Lung (tissue), 11 donors: ENCODE measurements at regions not wholly inside any gene's neighbourhood (a gene's known extent, or its start where the extent isn't known, plus 50 kb on each side); places are given as distances from the start of the nearest gene placed in this dataset.

Experiments used
- ATAC-seq: fragments of 200-7000 bp; cut with Tn5 transposase; one replicate; pipeline ENCODE4 v1.9.1; 2020; ENCODE audit warnings: moderate number of reproducible peaks; ENCODE audit not compliant: insufficient read depth, low FRiP score
- DNase-seq, 3 donors: peaks; one replicate each; pipeline ENCODE4 v3.0.0-alpha.2; 2013 to 2017
- H3K27ac ChIP-seq, 2 donors: one replicate each; pipeline ENCODE4 v1.5.1; 2013; ENCODE audit warnings: mild to moderate bottlenecking in 2 of 2, moderate library complexity in 2 of 2, control low read depth in 1 of 2, inconsistent platforms in 1 of 2, low read depth in 1 of 2, low read length in 1 of 2
- H3K27me3 ChIP-seq, 3 donors: one replicate each; pipeline ENCODE4 v1.5.1; 2013; ENCODE audit warnings: low read length in 2 of 3; ENCODE audit not compliant: control insufficient read depth in 3 of 3, insufficient read depth in 3 of 3
- H3K36me3 ChIP-seq, 4 donors: one replicate each; pipeline ENCODE4 v1.5.1; 2013; ENCODE audit warnings: low read length in 4 of 4, mild to moderate bottlenecking in 1 of 4, moderate library complexity in 1 of 4; ENCODE audit not compliant: control insufficient read depth in 4 of 4, insufficient read depth in 4 of 4
- H3K4me1 ChIP-seq, 5 donors: one replicate each; pipeline ENCODE4 v1.5.1; 2013; ENCODE audit warnings: low read length in 5 of 5, mild to moderate bottlenecking in 2 of 5, moderate library complexity in 1 of 5; ENCODE audit not compliant: control insufficient read depth in 5 of 5, insufficient read depth in 5 of 5
- H3K4me3 ChIP-seq: one replicate; pipeline ENCODE4 v1.5.1; 2013; ENCODE audit warnings: mild to moderate bottlenecking, control low read depth, moderate library complexity
- H3K9ac ChIP-seq, 2 donors: one replicate each; pipeline ENCODE4 v1.5.1; 2013; ENCODE audit warnings: low read length in 2 of 2, control low read depth in 1 of 2; ENCODE audit not compliant: insufficient read depth in 1 of 2
- H3K9me3 ChIP-seq, 4 donors: one replicate each; pipeline ENCODE4 v1.5.1; 2013; ENCODE audit warnings: low read length in 3 of 4, mild to moderate bottlenecking in 1 of 4, moderate library complexity in 1 of 4; ENCODE audit not compliant: control insufficient read depth in 4 of 4, insufficient read depth in 3 of 4
- WGBS, 2 donors: extraction: QIAGEN DNeasy Blood & Tissue Kit; methylation state at CpG; one replicate each; pipeline ENCODE4 v1.1.7; 2013; 5-methylcytosine and 5-hydroxymethylcytosine counted together
- TF ChIP-seq, protein P1 (sequence below): IDR thresholded peaks from 2 replicates; pipeline ENCODE4 v1.5.1; 2012; ENCODE audit warnings: mild to moderate bottlenecking; ENCODE audit errors: control extremely low read depth, extremely low read depth
- donor health status: control.
- donor health status: control.
- donor health status: Bipolar disorder and iron deficiency.
- donor health status: healthy.
- donor health status: DM: yes; HTN: yes; CAD: no.

GRCh38 chr2:6704077-6704476 lies 161.6 kb downstream of the CMPK2 start:
- H3K9ac ChIP-seq, result no peak overlapping the region
- H3K27me3 ChIP-seq, result no peaks in the 10 kb centered on the region
- H3K9me3 ChIP-seq, result peaks cover 0 to 11% (median 0%) of the 10 kb centered on the region in 4 donors
- TF ChIP-seq, protein P1, sequence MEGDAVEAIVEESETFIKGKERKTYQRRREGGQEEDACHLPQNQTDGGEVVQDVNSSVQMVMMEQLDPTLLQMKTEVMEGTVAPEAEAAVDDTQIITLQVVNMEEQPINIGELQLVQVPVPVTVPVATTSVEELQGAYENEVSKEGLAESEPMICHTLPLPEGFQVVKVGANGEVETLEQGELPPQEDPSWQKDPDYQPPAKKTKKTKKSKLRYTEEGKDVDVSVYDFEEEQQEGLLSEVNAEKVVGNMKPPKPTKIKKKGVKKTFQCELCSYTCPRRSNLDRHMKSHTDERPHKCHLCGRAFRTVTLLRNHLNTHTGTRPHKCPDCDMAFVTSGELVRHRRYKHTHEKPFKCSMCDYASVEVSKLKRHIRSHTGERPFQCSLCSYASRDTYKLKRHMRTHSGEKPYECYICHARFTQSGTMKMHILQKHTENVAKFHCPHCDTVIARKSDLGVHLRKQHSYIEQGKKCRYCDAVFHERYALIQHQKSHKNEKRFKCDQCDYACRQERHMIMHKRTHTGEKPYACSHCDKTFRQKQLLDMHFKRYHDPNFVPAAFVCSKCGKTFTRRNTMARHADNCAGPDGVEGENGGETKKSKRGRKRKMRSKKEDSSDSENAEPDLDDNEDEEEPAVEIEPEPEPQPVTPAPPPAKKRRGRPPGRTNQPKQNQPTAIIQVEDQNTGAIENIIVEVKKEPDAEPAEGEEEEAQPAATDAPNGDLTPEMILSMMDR, result no peak
- no peak for DNase-seq
- no peak overlapping the region for H3K27ac ChIP-seq
- 95 to 96% methylated on average over 1 of the region's 1 CpG for WGBS, 2 donors
- no peak for ATAC-seq
- H3K4me1 ChIP-seq, result no peaks in the 10 kb centered on the region
- no peaks in the 10 kb centered on the region for H3K36me3 ChIP-seq
- H3K4me3 ChIP-seq, result no peak overlapping the region

- no peak for DNase-seq
- Histone ChIP-seq H3K9ac (no peak overlapping the region), H3K27ac (no peak overlapping the region), H3K4me3 (no peak overlapping the region), H3K36me3 (no peaks in the 10 kb centered on the region), H3K27me3 (no peaks in the 10 kb centered on the region), H3K9me3 (no peaks in the 10 kb centered on the region), H3K4me1 (peaks cover 0 to 2% (median 0%) of the 10 kb centered on the region in 5 donors)
- ATAC-seq, result no peak
- TF ChIP-seq, protein P1, result no peak
- WGBS, 2 donors, result 76 to 96% methylated on average over 2 of the region's 2 CpGs
Measured at GRCh38 chr2:6721395-6721794, 144.3 kb downstream of the CMPK2 start.

GRCh38 chr2:6722574-6722973 lies 143.1 kb downstream of the CMPK2 start:
- Histone ChIP-seq H3K9me3 (no peaks in the 10 kb centered on the region), H3K9ac (no peak overlapping the region), H3K4me1 (peaks cover 0 to 2% (median 0%) of the 10 kb centered on the region in 5 donors), H3K27me3 (no peaks in the 10 kb centered on the region), H3K4me3 (no peak overlapping the region), H3K36me3 (no peaks in the 10 kb centered on the region), H3K27ac (no peak overlapping the region)
- TF ChIP-seq, protein P1, result no peak
- DNase-seq, result no peak
- ATAC-seq, result no peak
- WGBS, 2 donors, result 94 to 98% methylated on average over 2 of the region's 2 CpGs
